ENCODE measurements at regions not wholly inside any gene's neighbourhood (a gene's known extent, or its start where the extent isn't known, plus 50 kb on each side); places are given as distances from the start of the nearest gene placed in this dataset.

- Histone ChIP-seq H3K4me1 (ENCODE audit: insufficient read depth) (peaks cover 2% of the 10 kb centered on the region), H3K4me3 (no peak overlapping the region), H3K36me3 (no peaks in the 10 kb centered on the region), H3K9me3 (no peaks in the 10 kb centered on the region), H3K27me3 (no peaks in the 10 kb centered on the region), H3K27ac (no peak overlapping the region)
- TF ChIP-seq EP300 (IDR thresholded peaks at IDR 0.05) = no peak
- no peak for TF ChIP-seq CTCF (IDR thresholded peaks at IDR 0.05)
- no peak for TF ChIP-seq POLR2A (IDR thresholded peaks at IDR 0.05)
- intact Hi-C loops (cut with DNase I) = no loop called here
- DNase-seq = no peak
- WGBS, 3 donors = 79 to 84% (median 83%) methylated on average over 2 of the region's 2 CpGs
Observed at GRCh38 chr14:58738876-58739275, 101.1 kb downstream of the DACT1 start.

GRCh38 chr14:58739674-58740073 is 101.9 kb downstream of the DACT1 start:
- intact Hi-C loops (cut with DNase I) = no loop called here
- 87 to 97% (median 94%) methylated on average over 3 of the region's 3 CpGs for WGBS, 3 donors

GRCh38 chr14:58740379-58740935 is 102.7 kb downstream of the DACT1 start:
- WGBS, 3 donors = 11 to 30% (median 12%) methylated on average over 4 of the region's 4 CpGs
- DNase-seq = peak in 4 of 5 donors; percentile 31 to 57 (median 48)
- intact Hi-C loops (cut with DNase I) = no loop called here

More at GRCh38 chr14:58739674-58740073, 101.9 kb downstream of the DACT1 start:
- peaks cover 2% of the 10 kb centered on the region for H3K4me1 ChIP-seq (ENCODE audit: insufficient read depth)
- TF ChIP-seq EP300 (IDR thresholded peaks at IDR 0.05) (no peak), POLR2A (IDR thresholded peaks at IDR 0.05) (no peak), CTCF (IDR thresholded peaks at IDR 0.05) (no peak)
- no peak for DNase-seq
- H3K4me3 ChIP-seq = no peak overlapping the region
- H3K27ac ChIP-seq = no peak overlapping the region
- H3K36me3 ChIP-seq = no peaks in the 10 kb centered on the region
- no peaks in the 10 kb centered on the region for H3K27me3 ChIP-seq
- H3K9me3 ChIP-seq = no peaks in the 10 kb centered on the region

GRCh38 chr14:58744801-58745394 is 107.1 kb downstream of the DACT1 start:
- intact Hi-C loops (cut with DNase I) = no loop called here
- TF ChIP-seq CTCF (IDR thresholded peaks at IDR 0.05) (no peak), EP300 (IDR thresholded peaks at IDR 0.05) (no peak), POLR2A (IDR thresholded peaks at IDR 0.05) (no peak)
- no peak overlapping the region for H3K27ac ChIP-seq
- H3K27me3 ChIP-seq = no peaks in the 10 kb centered on the region
- H3K4me1 ChIP-seq (ENCODE audit: insufficient read depth) = peaks cover 5% of the 10 kb centered on the region
- no peak for DNase-seq
- 89 to 90% (median 90%) methylated on average over 5 of the region's 5 CpGs for WGBS, 3 donors
- H3K4me3 ChIP-seq = no peak overlapping the region
- no peaks in the 10 kb centered on the region for H3K36me3 ChIP-seq
- no peaks in the 10 kb centered on the region for H3K9me3 ChIP-seq

More at GRCh38 chr14:58740379-58740935, 102.7 kb downstream of the DACT1 start:
- H3K27me3 ChIP-seq = no peaks in the 10 kb centered on the region
- no peaks in the 10 kb centered on the region for H3K9me3 ChIP-seq
- H3K27ac ChIP-seq = no peak overlapping the region
- no peaks in the 10 kb centered on the region for H3K36me3 ChIP-seq
- TF ChIP-seq EP300 (IDR thresholded peaks at IDR 0.05) (no peak), POLR2A (IDR thresholded peaks at IDR 0.05) (no peak), CTCF (IDR thresholded peaks at IDR 0.05) (no peak)
- peaks cover 2% of the 10 kb centered on the region for H3K4me1 ChIP-seq (ENCODE audit: insufficient read depth)
- H3K4me3 ChIP-seq = no peak overlapping the region
